HCT116 (cell line): ENCODE measurements at regions not wholly inside any gene's neighbourhood (a gene's known extent, or its start where the extent isn't known, plus 50 kb on each side); places are given as distances from the start of the nearest gene placed in this dataset.

ENCODE experiments used
- ATAC-seq: fragments of 200-7000 bp; cut with Tn5 transposase; 2 replicates; pipeline ENCODE4 v1.9.1; 2020; ENCODE audit warnings: mild to moderate bottlenecking, moderate library complexity
- BruUV-seq: library from RNA; stranded (reverse); fragments of 400-500 nt; replicated peaks from 2 replicates; lab custom pipeline; 2021; lab: Mats Ljungman, UMichigan
- CTCF ChIA-PET: fragments of 300-600 bp; sonication (Branson Sonifier 250); formaldehyde crosslinking; loops from one replicate; lab custom pipeline; 2021; ENCODE audit warnings: antibody characterized with exemption; lab: Charles Lee
- POLR2A ChIA-PET: fragments of 300-600, 350-600 bp; sonication (Branson Sonifier 250); formaldehyde crosslinking; loops from one replicate; lab custom pipeline; 2021; ENCODE audit warnings: antibody characterized with exemption; lab: Charles Lee
- RAD21 ChIA-PET, 2 experiments: fragments of 300-600 bp; sonication (Branson Sonifier 250); formaldehyde crosslinking; loops; one replicate each; lab custom pipeline; 2023; ENCODE audit warnings: low total read pairs in 2 of 2; ENCODE audit not compliant: uncharacterized antibody in 2 of 2, unreplicated experiment in 2 of 2, low non-redundant PET in 1 of 2; lab: Charles Lee
- DNase-seq: peaks from one replicate; pipeline ENCODE4 v3.0.0-alpha.2; 2010; ENCODE audit warnings: low read depth, low spot score
- H2AFZ ChIP-seq: fragments of 200-600 bp; shearing (Covaris generic), sonication (generic); 2 replicates; pipeline ENCODE4 v1.6.1; 2017; ENCODE audit warnings: low read depth, mixed run types, mixed read lengths, antibody characterized with exemption, low read length; ENCODE audit not compliant: poor library complexity, severe bottlenecking
- H3K27ac ChIP-seq: 2 replicates; pipeline ENCODE4 v1.5.1; 2012; ENCODE audit warnings: low read depth, low read length
- H3K27me3 ChIP-seq: fragments of 200-600 bp; sonication (generic); 2 replicates; pipeline ENCODE4 v1.6.1; 2016; ENCODE audit warnings: mixed run types, low read length, mixed read lengths; ENCODE audit not compliant: insufficient read depth
- H3K36me3 ChIP-seq, 2 experiments: fragments of 200-500 bp in 1 of 2; fragments of 200-600 bp in 1 of 2; sonication (Bioruptor generic) in 1 of 2; sonication (generic) in 1 of 2; 2 replicates each; pipeline versions ENCODE4 v1.5.1 to v1.6.1; 2014 to 2016; ENCODE audit warnings: low read length in 2 of 2, inconsistent platforms in 1 of 2, mixed read lengths in 1 of 2, mixed run types in 1 of 2; ENCODE audit not compliant: insufficient read depth in 2 of 2, control insufficient read depth in 1 of 2
- H3K4me1 ChIP-seq, 2 experiments: fragments of 200-600 bp in 1 of 2; sonication (generic) in 1 of 2; 2 replicates each; pipeline versions ENCODE4 v1.5.1 to v1.6.1; 2012 to 2017; ENCODE audit warnings: low read length in 2 of 2, inconsistent platforms in 1 of 2, mild to moderate bottlenecking in 1 of 2, mixed read lengths in 1 of 2, mixed run types in 1 of 2, moderate library complexity in 1 of 2; ENCODE audit not compliant: insufficient read depth in 2 of 2, control insufficient read depth in 1 of 2
- H3K4me2 ChIP-seq: fragments of 200-600 bp; sonication (generic); 2 replicates; pipeline ENCODE4 v1.6.1; 2017; ENCODE audit warnings: mixed run types, low read length, mixed read lengths
- H3K4me3 ChIP-seq, 2 experiments: fragments of 200-600 bp in 1 of 2; sonication (generic) in 1 of 2; replicated peaks in 1 of 2; 2 replicates each; pipeline ENCODE4 v1.5.1; 2011 to 2016; ENCODE audit warnings: low read length in 2 of 2, control low read depth in 1 of 2, low read depth in 1 of 2, mild to moderate bottlenecking in 1 of 2, mixed read lengths in 1 of 2, mixed run types in 1 of 2
- H3K79me2 ChIP-seq: fragments of 200-600 bp; sonication (generic); 2 replicates; pipeline ENCODE4 v1.6.1; 2017; ENCODE audit warnings: mild to moderate bottlenecking, mixed run types, low read length, moderate library complexity, mixed read lengths; ENCODE audit not compliant: insufficient read depth
- H3K9ac ChIP-seq: fragments of 200-600 bp; sonication (generic); 2 replicates; pipeline ENCODE4 v1.6.1; 2016; ENCODE audit warnings: low read length, mixed read lengths
- H3K9me2 ChIP-seq: fragments of 200-600 bp; sonication (generic), shearing (Covaris generic); 2 replicates; pipeline ENCODE4 v1.6.1; 2017; ENCODE audit warnings: mixed run types, mild to moderate bottlenecking, moderate library complexity; ENCODE audit not compliant: insufficient read depth
- H3K9me3 ChIP-seq, 2 experiments: fragments of 200-500 bp in 1 of 2; fragments of 200-600 bp in 1 of 2; sonication (Bioruptor generic) in 1 of 2; sonication (generic) in 1 of 2; 2 replicates each; pipeline ENCODE4 v1.6.1; 2014 to 2017; ENCODE audit warnings: low read length in 2 of 2, mixed read lengths in 2 of 2, inconsistent platforms in 1 of 2, low read depth in 1 of 2, mild to moderate bottlenecking in 1 of 2, mixed run types in 1 of 2, moderate library complexity in 1 of 2; ENCODE audit not compliant: control insufficient read depth in 1 of 2, insufficient read depth in 1 of 2
- H4K20me1 ChIP-seq: fragments of 200-600 bp; sonication (generic), shearing (Covaris generic); 2 replicates; pipeline ENCODE4 v1.6.1; 2017; ENCODE audit warnings: mixed run types, mild to moderate bottlenecking, moderate library complexity; ENCODE audit not compliant: insufficient read depth
- CBX3 ChIP-seq: IDR thresholded peaks from 2 replicates; pipeline ENCODE4 v1.6.1; 2012; ENCODE audit warnings: low read depth
- ELF1 ChIP-seq: IDR thresholded peaks from 2 replicates; pipeline ENCODE4 v1.6.1; 2012; ENCODE audit warnings: low read depth, borderline replicate concordance
- EZH2phosphoT487 ChIP-seq: fragments of 200-600 bp; IDR thresholded peaks from 2 replicates; pipeline ENCODE4 v1.6.1; 2018; ENCODE audit warnings: antibody characterized with exemption, borderline replicate concordance
- FOSL1 ChIP-seq: IDR thresholded peaks from 2 replicates; pipeline ENCODE4 v1.6.1; 2012; ENCODE audit warnings: low read depth
- JUND ChIP-seq: IDR thresholded peaks from 2 replicates; pipeline ENCODE4 v1.6.1; 2012
- POLR2AphosphoS5 ChIP-seq: IDR thresholded peaks from 2 replicates; pipeline ENCODE4 v1.6.1; 2011; ENCODE audit warnings: mild to moderate bottlenecking, low read depth, low read length, moderate library complexity
- SIN3A ChIP-seq: IDR thresholded peaks from 2 replicates; pipeline ENCODE4 v1.6.1; 2012; ENCODE audit warnings: low read depth
- SP1 ChIP-seq: IDR thresholded peaks from 2 replicates; pipeline ENCODE4 v1.6.1; 2012; ENCODE audit warnings: low read depth
- ZNF274 ChIP-seq: fragments of 200-500 bp; sonication (Bioruptor generic); IDR thresholded peaks from 2 replicates; pipeline ENCODE4 v1.6.1; 2014; ENCODE audit warnings: mild to moderate bottlenecking, low read depth, low read length, inconsistent platforms
- intact Hi-C: fragments of 100-400 bp; cut with micrococcal nuclease; formaldehyde crosslinking; loops from 2 replicates; pipeline ENCODE4 v1.10.0; 2022
- TF ChIP-seq, protein P1 (sequence below), 3 experiments: fragments of 200-600 bp in 1 of 3; sonication (generic) in 1 of 3; IDR thresholded peaks in 2 of 3; conservative IDR thresholded peaks in 1 of 3; 2 replicates each; pipeline ENCODE4 v1.5.1; 2012 to 2017; ENCODE audit warnings: low read depth in 2 of 3, low read length in 2 of 3, antibody characterized with exemption in 1 of 3, borderline replicate concordance in 1 of 3, control low read depth in 1 of 3, mild to moderate bottlenecking in 1 of 3, mixed read lengths in 1 of 3, mixed run types in 1 of 3, moderate library complexity in 1 of 3; ENCODE audit not compliant: insufficient read depth in 1 of 3
- TF ChIP-seq, protein P2 (sequence below): IDR thresholded peaks from 2 replicates; pipeline ENCODE4 v1.6.1; 2011; ENCODE audit warnings: mild to moderate bottlenecking, low read length, moderate library complexity; ENCODE audit not compliant: insufficient replicate concordance; ENCODE audit errors: extremely low read depth

DNA sequence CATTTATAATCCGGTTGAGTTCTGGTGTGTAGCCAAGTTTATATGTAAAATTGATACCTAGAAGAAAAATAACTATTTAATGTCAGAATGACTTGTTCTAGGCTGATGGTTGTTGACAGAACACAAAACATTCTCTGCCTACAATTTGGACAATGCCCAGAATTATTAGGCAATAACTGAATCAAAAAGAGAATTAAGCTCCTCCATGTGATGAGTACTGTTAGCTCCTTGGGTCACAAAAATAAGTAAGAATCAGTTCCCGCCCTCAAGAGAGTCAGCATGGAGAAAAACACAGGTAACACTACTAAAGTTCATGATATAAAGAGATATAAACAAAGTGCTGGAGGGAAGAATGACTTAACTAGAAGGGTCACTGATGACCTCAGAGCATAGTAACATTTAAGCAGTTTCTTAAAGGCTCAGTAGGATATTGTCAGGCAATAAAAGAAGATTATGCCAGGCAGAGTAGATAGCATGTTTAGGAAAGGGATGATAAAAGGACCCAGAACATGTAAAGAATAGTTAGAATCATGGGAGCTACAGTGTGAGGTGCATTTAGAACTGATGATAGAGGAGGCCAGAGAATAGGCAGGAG lies 200.5 kb upstream of the ACTBL2 start (continued):
- TF ChIP-seq, protein P1, sequence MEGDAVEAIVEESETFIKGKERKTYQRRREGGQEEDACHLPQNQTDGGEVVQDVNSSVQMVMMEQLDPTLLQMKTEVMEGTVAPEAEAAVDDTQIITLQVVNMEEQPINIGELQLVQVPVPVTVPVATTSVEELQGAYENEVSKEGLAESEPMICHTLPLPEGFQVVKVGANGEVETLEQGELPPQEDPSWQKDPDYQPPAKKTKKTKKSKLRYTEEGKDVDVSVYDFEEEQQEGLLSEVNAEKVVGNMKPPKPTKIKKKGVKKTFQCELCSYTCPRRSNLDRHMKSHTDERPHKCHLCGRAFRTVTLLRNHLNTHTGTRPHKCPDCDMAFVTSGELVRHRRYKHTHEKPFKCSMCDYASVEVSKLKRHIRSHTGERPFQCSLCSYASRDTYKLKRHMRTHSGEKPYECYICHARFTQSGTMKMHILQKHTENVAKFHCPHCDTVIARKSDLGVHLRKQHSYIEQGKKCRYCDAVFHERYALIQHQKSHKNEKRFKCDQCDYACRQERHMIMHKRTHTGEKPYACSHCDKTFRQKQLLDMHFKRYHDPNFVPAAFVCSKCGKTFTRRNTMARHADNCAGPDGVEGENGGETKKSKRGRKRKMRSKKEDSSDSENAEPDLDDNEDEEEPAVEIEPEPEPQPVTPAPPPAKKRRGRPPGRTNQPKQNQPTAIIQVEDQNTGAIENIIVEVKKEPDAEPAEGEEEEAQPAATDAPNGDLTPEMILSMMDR (IDR thresholded peaks at IDR 0.05 in 2 of 3, conservative IDR thresholded peaks at IDR 0.05 in 1 of 3; ENCODE audit: borderline replicate concordance in 1 of 3, insufficient read depth in 1 of 3, low read depth in 2 of 3, low read length in 2 of 3) = no peak
- no peak for TF ChIP-seq SIN3A
- TF ChIP-seq POLR2AphosphoS5 = no peak
- TF ChIP-seq EZH2phosphoT487 = no peak
- TF ChIP-seq, all 23 proteins: peak for 0

DNA sequence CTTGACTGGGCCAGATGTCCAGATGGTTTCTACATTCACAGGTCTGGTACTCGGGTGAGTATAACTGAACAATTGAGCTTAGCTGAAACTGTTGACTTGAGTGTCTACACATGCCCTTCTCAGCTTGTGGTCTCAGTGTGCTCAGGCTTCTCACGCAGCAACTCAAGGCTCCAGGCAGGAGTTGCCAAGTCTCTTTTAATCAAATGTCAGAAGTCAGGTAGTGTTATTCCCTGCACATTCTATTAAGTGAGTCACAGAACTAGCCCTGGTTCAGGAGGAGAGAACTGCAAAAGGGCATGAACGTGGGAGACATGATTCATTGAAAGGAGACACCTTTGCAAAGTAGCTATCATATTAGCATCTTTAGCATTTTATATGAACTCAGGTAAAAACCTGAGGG lies 199.3 kb upstream of the ACTBL2 start:
- peak; percentile 84 for ATAC-seq

More for the DNA sequence above, 199.3 kb upstream of the ACTBL2 start:
- Histone ChIP-seq H3K9me3 (no peaks in the 10 kb centered on the region), H3K27ac (0 out of 2 replicates have a peak overlapping the region, but pooled peaks have one; percentile 11), H3K79me2 (no peaks in the 10 kb centered on the region), H2AFZ (peak overlapping the region; percentile 36), H3K9ac (peak overlapping the region; percentile 1), H3K36me3 (no peaks in the 10 kb centered on the region), H3K9me2 (no peaks in the 10 kb centered on the region), H4K20me1 (no peaks in the 10 kb centered on the region), H3K27me3 (no peaks in the 10 kb centered on the region), H3K4me2 (peak overlapping the region; percentile 59), H3K4me3 (0 out of 4 replicates have a peak overlapping the region, but pooled peaks of 1 of the 2 experiments have one; percentile 16), H3K4me1 (peaks cover 8 to 36% of the 10 kb centered on the region in 2 experiments; a peak in 3 of 4 replicates)
- POLR2A ChIA-PET = interaction anchor here (1.2 to 1.4 kb wide), 2 partner anchors 10 to 13 kb away, joined by 4 to 5 read pairs; no protein-coding TSS in a partner anchor
- RAD21 ChIA-PET = no interaction called here
- no TSS peak for BruUV-seq
- CTCF ChIA-PET = interaction anchor here (1.3 kb wide), 1 partner anchor 32 kb away, joined by 6 read pairs; no protein-coding TSS in a partner anchor
- TF ChIP-seq ZNF274 = no peak
- peak; percentile 50 for TF ChIP-seq SP1
- peak; percentile 38; the same call in 1 of the 2 replicates for TF ChIP-seq CBX3
- no peak for TF ChIP-seq ELF1
- TF ChIP-seq JUND = peak; percentile 38; the same call in 1 of the 2 replicates
- no peak for TF ChIP-seq POLR2AphosphoS5
- TF ChIP-seq, protein P2, sequence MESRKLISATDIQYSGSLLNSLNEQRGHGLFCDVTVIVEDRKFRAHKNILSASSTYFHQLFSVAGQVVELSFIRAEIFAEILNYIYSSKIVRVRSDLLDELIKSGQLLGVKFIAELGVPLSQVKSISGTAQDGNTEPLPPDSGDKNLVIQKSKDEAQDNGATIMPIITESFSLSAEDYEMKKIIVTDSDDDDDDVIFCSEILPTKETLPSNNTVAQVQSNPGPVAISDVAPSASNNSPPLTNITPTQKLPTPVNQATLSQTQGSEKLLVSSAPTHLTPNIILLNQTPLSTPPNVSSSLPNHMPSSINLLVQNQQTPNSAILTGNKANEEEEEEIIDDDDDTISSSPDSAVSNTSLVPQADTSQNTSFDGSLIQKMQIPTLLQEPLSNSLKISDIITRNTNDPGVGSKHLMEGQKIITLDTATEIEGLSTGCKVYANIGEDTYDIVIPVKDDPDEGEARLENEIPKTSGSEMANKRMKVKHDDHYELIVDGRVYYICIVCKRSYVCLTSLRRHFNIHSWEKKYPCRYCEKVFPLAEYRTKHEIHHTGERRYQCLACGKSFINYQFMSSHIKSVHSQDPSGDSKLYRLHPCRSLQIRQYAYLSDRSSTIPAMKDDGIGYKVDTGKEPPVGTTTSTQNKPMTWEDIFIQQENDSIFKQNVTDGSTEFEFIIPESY = no peak
- no peak for TF ChIP-seq SIN3A
- peak; percentile 38; the same call in 1 of the 2 replicates for TF ChIP-seq FOSL1
- intact Hi-C loops = no loop called here
- DNase-seq = no peak
